ENCODE measurements at regions not wholly inside any gene's neighbourhood (a gene's known extent, or its start where the extent isn't known, plus 50 kb on each side); places are given as distances from the start of the nearest gene placed in this dataset.
A peak's percentile ranks its signal among the peaks of the same experiment; 100 is the strongest.

DNA sequence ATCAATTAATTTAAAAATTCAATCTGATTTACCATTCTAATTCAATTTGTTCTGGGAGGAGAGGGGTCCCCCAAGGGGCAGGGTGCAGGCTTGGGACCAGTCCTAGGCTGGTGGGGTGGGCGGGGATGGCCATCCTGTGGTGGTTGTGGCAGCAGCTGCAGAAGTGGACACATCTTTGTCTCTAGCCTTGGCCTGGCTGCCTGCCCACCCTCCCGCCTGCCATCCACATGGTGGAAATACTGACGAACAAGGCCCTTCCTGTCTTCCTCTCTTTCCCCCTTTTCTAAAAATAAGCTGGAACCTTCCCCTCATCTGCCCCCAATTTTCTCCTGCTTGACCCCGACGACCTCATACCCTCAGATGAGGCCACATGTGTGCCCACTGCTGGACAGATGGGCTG lies 130.9 kb downstream of the FOXD2 start:
- no peaks in the 10 kb centered on the region for H3K27me3 ChIP-seq
- H3K4me3 ChIP-seq: no peak overlapping the region
- no peak for DNase-seq
- no peaks in the 10 kb centered on the region for H3K36me3 ChIP-seq
- H3K4me1 ChIP-seq: no peaks in the 10 kb centered on the region
- TF ChIP-seq POLR2A (IDR thresholded peaks at IDR 0.05): no peak
- H3K27ac ChIP-seq: no peak overlapping the region
- intact Hi-C loops (cut with DNase I; ENCODE audit: low total_unique reads): no loop called here
- no peaks in the 10 kb centered on the region for H3K9me3 ChIP-seq

- Histone ChIP-seq H3K27ac (no peak overlapping the region), H3K4me1 (no peaks in the 10 kb centered on the region), H3K36me3 (no peaks in the 10 kb centered on the region), H3K9me3 (no peaks in the 10 kb centered on the region), H3K27me3 (no peaks in the 10 kb centered on the region), H3K4me3 (no peak overlapping the region)
- DNase-seq: no peak
- intact Hi-C loops (cut with DNase I; ENCODE audit: low total_unique reads): no loop called here
- TF ChIP-seq, protein P1, sequence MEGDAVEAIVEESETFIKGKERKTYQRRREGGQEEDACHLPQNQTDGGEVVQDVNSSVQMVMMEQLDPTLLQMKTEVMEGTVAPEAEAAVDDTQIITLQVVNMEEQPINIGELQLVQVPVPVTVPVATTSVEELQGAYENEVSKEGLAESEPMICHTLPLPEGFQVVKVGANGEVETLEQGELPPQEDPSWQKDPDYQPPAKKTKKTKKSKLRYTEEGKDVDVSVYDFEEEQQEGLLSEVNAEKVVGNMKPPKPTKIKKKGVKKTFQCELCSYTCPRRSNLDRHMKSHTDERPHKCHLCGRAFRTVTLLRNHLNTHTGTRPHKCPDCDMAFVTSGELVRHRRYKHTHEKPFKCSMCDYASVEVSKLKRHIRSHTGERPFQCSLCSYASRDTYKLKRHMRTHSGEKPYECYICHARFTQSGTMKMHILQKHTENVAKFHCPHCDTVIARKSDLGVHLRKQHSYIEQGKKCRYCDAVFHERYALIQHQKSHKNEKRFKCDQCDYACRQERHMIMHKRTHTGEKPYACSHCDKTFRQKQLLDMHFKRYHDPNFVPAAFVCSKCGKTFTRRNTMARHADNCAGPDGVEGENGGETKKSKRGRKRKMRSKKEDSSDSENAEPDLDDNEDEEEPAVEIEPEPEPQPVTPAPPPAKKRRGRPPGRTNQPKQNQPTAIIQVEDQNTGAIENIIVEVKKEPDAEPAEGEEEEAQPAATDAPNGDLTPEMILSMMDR (IDR thresholded peaks at IDR 0.05): no peak
- TF ChIP-seq POLR2A (IDR thresholded peaks at IDR 0.05): no peak
These were observed 131.4 kb downstream of the FOXD2 start for GRCh38 chr1:47569261-47569660.

DNA sequence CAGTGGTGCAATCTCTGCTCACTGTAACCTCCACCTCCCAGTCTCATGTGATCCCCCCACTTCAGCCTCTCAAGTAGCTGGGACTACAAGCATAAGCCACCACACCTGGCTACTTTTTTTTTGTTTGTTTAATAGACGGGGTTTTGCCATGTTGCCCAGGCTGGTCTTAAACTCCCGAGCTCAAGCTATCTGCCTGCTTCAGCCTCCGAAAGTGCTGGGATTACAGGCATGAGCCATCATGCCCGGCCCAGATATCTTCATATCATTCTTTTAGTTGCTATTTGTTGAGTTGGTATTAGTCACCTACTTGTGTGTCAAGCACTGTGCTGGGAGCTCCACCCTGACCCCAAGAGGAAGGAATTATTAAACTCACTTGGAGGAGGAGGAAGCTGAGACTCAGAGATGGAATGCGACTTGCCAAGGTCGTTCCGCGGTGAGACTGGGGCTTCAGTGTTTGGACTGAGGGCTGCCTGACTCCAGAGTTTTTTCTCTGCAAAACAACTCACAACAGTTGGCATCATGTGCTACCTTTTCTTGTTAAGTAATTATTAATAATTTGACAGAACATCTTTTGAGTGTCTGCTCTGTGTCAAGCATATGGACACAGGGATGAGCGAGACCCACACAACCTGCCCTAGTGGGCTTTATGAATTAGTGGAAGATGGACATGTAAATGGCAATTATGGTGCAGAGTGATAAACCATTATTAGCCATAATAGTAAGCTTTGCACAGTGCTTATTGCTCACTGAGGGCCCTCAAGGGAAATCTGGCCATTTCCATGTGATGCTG lies 132.0 kb downstream of the FOXD2 start:
- peak in 1 of 2 donors; percentile 31 for DNase-seq
- intact Hi-C loops (cut with DNase I; ENCODE audit: low total_unique reads): no loop called here
- H3K27me3 ChIP-seq: no peaks in the 10 kb centered on the region
- no peaks in the 10 kb centered on the region for H3K4me1 ChIP-seq
- H3K4me3 ChIP-seq: no peak overlapping the region
- no peaks in the 10 kb centered on the region for H3K9me3 ChIP-seq
- H3K36me3 ChIP-seq: no peaks in the 10 kb centered on the region
- TF ChIP-seq, protein P1 (IDR thresholded peaks at IDR 0.05): peak in 2 of 4 experiments; percentile 21 to 56
- no peak for TF ChIP-seq POLR2A (IDR thresholded peaks at IDR 0.05)
- H3K27ac ChIP-seq: no peak overlapping the region

DNA sequence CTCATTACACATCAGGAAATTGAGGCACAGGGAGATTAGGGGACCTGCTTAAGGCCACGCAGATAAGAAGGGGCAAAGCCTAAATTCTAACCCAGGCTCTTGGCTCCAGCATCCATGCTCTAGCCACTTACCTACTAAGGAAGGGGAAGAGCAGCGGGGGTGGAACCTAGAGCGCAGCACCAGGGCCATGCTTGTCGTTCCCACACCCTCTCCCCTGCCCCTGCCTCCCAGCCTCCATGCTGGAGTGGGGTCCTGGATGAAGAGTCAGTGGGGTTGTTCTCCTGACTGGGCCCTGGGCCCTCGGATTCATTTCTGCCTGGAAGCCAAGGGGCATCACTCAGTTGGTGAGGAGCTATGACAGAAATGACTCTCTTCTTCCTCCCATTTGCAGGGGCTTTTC lies 133.3 kb downstream of the FOXD2 start:
- Histone ChIP-seq H3K27me3 (no peaks in the 10 kb centered on the region), H3K4me3 (no peak overlapping the region), H3K9me3 (no peaks in the 10 kb centered on the region), H3K36me3 (no peaks in the 10 kb centered on the region), H3K27ac (no peak overlapping the region), H3K4me1 (no peaks in the 10 kb centered on the region)
- TF ChIP-seq, protein P1 (IDR thresholded peaks at IDR 0.05): no peak
- no peak for TF ChIP-seq POLR2A (IDR thresholded peaks at IDR 0.05)
- intact Hi-C loops (cut with DNase I; ENCODE audit: low total_unique reads): no loop called here
- DNase-seq: no peak

DNA sequence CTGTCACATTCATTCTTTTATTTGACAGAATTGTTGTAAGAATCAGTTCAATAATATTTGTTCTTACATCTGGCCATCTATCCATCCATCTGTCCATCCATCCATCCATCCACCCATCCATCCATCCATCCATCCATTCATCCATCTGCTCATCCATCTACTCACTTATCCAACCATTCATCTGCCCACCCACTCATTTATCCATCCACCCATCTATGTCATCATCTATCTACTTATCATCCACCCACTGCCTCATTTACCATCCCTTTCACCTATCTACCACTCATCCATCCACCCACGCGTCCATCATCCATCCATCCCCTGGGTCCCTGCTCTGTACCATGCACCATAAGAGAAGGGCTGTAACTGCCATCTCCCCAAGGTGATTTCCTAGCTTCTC lies 134.1 kb downstream of the FOXD2 start:
- Histone ChIP-seq H3K36me3 (no peaks in the 10 kb centered on the region), H3K27me3 (no peaks in the 10 kb centered on the region), H3K4me1 (no peaks in the 10 kb centered on the region), H3K9me3 (no peaks in the 10 kb centered on the region), H3K4me3 (no peak overlapping the region), H3K27ac (no peak overlapping the region)
- DNase-seq: no peak
- intact Hi-C loops (cut with DNase I; ENCODE audit: low total_unique reads): no loop called here
- no peak for TF ChIP-seq POLR2A (IDR thresholded peaks at IDR 0.05)
- TF ChIP-seq, protein P1 (IDR thresholded peaks at IDR 0.05): no peak

Measured in uterus (tissue), 3 donors.